ENCODE measurements at regions not wholly inside any gene's neighbourhood (a gene's known extent, or its start where the extent isn't known, plus 50 kb on each side); places are given as distances from the start of the nearest gene placed in this dataset.

DNA sequence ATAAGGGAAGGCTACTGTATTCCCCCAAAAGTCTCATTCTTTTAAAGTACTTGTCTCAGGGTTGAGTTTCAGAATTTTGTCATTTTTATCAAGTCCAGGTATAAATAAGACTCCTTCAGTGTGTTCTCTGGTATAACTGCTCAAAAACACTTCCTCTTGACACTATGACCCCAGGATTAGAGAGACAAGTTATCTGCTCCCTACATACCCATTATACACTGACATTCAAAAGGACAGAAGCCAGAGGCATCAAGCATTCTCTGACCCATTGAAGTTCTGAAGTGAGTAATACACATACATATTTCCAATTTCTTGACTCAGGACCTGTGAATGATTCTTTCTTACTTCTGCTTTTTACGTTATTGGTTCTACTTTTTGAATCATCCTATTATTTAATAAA, 447.8 kb upstream of the CNTN5 start:
- Histone ChIP-seq H3K27ac (ENCODE audit: low read length in 2 of 2) (no peak overlapping the region), H2AFZ (ENCODE audit: insufficient read depth, low read depth, low read length, poor library complexity, severe bottlenecking) (no peak overlapping the region), H3K79me2 (ENCODE audit: control insufficient read depth, insufficient read depth, low read length) (no peaks in the 10 kb centered on the region), H3K9ac (ENCODE audit: low read length) (no peak overlapping the region), H3K36me3 (replicated peaks in 1 of 2; ENCODE audit: control extremely low read depth in 1 of 2, control insufficient read depth in 1 of 2, extremely low read depth in 1 of 2, insufficient read depth in 2 of 2, low read length in 1 of 2) (no peaks in the 10 kb centered on the region), H4K20me1 (ENCODE audit: control insufficient read depth, insufficient read depth, low read length, poor library complexity, severe bottlenecking) (no peaks in the 10 kb centered on the region), H3K27me3 (replicated peaks in 1 of 4; ENCODE audit: control extremely low read depth in 1 of 4, control insufficient read depth in 3 of 4, insufficient read depth in 4 of 4, low read length in 3 of 4) (no peaks in the 10 kb centered on the region), H3K4me3 (ENCODE audit: control extremely low read depth in 1 of 5, extremely low read depth in 1 of 5, insufficient read depth in 1 of 5, low read depth in 2 of 5, low read length in 4 of 5) (no peak overlapping the region), H3K4me2 (replicated peaks; ENCODE audit: low read depth, low read length, poor library complexity, severe bottlenecking) (no peak overlapping the region), H3K9me3 (ENCODE audit: control extremely low read depth in 1 of 3, control insufficient read depth in 2 of 3, insufficient read depth in 1 of 3, low read length in 2 of 3) (no peaks in the 10 kb centered on the region), H3K4me1 (ENCODE audit: control insufficient read depth in 2 of 2, insufficient read depth in 2 of 2, low read length in 2 of 2) (no peaks in the 10 kb centered on the region)
- ATAC-seq (ENCODE audit: low read depth) (no peak), DNase-seq (no peak)
- Mint-ChIP-seq H3K9me3 (ENCODE audit: insufficient read depth) (peaks cover 2% of the 10 kb centered on the region), H3K4me3 (no peak overlapping the region), H3K4me1 (no peaks in the 10 kb centered on the region), H3K27ac (no peak overlapping the region), H3K27me3 (no peaks in the 10 kb centered on the region)
- ChIA-PET CTCF (interaction anchor here (0.6 kb wide), 1 partner anchor 77 kb away, joined by 3 read pairs; no protein-coding TSS in a partner anchor), POLR2A (no interaction called here)
- no peak for TF ChIP-seq EZH2 (IDR thresholded peaks at IDR 0.05; ENCODE audit: borderline replicate concordance, insufficient read depth, low read depth, low read length, poor library complexity, severe bottlenecking)
- TF ChIP-seq, protein P1, sequence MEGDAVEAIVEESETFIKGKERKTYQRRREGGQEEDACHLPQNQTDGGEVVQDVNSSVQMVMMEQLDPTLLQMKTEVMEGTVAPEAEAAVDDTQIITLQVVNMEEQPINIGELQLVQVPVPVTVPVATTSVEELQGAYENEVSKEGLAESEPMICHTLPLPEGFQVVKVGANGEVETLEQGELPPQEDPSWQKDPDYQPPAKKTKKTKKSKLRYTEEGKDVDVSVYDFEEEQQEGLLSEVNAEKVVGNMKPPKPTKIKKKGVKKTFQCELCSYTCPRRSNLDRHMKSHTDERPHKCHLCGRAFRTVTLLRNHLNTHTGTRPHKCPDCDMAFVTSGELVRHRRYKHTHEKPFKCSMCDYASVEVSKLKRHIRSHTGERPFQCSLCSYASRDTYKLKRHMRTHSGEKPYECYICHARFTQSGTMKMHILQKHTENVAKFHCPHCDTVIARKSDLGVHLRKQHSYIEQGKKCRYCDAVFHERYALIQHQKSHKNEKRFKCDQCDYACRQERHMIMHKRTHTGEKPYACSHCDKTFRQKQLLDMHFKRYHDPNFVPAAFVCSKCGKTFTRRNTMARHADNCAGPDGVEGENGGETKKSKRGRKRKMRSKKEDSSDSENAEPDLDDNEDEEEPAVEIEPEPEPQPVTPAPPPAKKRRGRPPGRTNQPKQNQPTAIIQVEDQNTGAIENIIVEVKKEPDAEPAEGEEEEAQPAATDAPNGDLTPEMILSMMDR (IDR thresholded peaks at IDR 0.05), result no peak
- intact Hi-C loops (cut with micrococcal nuclease), result no loop called here
- WGBS (ENCODE audit: insufficient coverage), result no CpG with 5 or more reads among the region's 1 CpG

DNA sequence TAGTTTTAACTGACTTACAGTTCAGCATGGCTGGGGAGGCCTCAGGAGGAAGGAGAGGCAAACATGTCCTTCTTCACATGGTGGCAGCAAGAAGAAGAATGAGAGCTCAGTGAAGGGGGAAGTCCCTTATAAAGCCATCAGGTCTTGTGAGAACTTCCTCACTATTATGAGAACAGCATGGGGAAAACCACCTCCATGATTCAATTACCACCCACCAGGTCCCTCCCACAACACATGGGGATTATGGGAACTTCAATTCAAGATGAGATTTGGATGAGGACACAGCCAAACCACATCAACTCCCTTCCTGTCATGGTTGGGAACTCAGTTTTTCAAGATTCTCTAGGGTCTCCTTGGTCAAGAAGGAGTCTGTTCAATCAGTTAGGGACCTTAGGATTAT, 432.9 kb upstream of the CNTN5 start:
- H2AFZ ChIP-seq (ENCODE audit: insufficient read depth, low read depth, low read length, poor library complexity, severe bottlenecking), result no peak overlapping the region
- H3K4me3 ChIP-seq (ENCODE audit: control extremely low read depth in 1 of 5, extremely low read depth in 1 of 5, insufficient read depth in 1 of 5, low read depth in 2 of 5, low read length in 4 of 5), result no peak overlapping the region
- no peaks in the 10 kb centered on the region for H3K27me3 Mint-ChIP-seq
- intact Hi-C loops (cut with micrococcal nuclease), result no loop called here
- peaks cover 0 to 6% (median 0%) of the 10 kb centered on the region in 3 donors for H3K9me3 ChIP-seq (ENCODE audit: control extremely low read depth in 1 of 3, control insufficient read depth in 2 of 3, insufficient read depth in 1 of 3, low read length in 2 of 3)
- no peaks in the 10 kb centered on the region for H3K79me2 ChIP-seq (ENCODE audit: control insufficient read depth, insufficient read depth, low read length)
- H3K9me3 Mint-ChIP-seq (ENCODE audit: insufficient read depth), result no peaks in the 10 kb centered on the region
- H3K27me3 ChIP-seq (replicated peaks in 1 of 4; ENCODE audit: control extremely low read depth in 1 of 4, control insufficient read depth in 3 of 4, insufficient read depth in 4 of 4, low read length in 3 of 4), result no peaks in the 10 kb centered on the region
- no peak for DNase-seq
- no peak overlapping the region for H3K9ac ChIP-seq (ENCODE audit: low read length)
- H4K20me1 ChIP-seq (ENCODE audit: control insufficient read depth, insufficient read depth, low read length, poor library complexity, severe bottlenecking), result no peaks in the 10 kb centered on the region
- H3K36me3 ChIP-seq (replicated peaks in 1 of 2; ENCODE audit: control extremely low read depth in 1 of 2, control insufficient read depth in 1 of 2, extremely low read depth in 1 of 2, insufficient read depth in 2 of 2, low read length in 1 of 2), result no peaks in the 10 kb centered on the region
- CTCF ChIA-PET, result no interaction called here
- no peak overlapping the region for H3K27ac Mint-ChIP-seq
- POLR2A ChIA-PET, result no interaction called here
- TF ChIP-seq EZH2 (IDR thresholded peaks at IDR 0.05; ENCODE audit: borderline replicate concordance, insufficient read depth, low read depth, low read length, poor library complexity, severe bottlenecking), result no peak
- TF ChIP-seq, protein P1 (IDR thresholded peaks at IDR 0.05), result no peak
- no peak overlapping the region for H3K4me2 ChIP-seq (replicated peaks; ENCODE audit: low read depth, low read length, poor library complexity, severe bottlenecking)
- H3K4me3 Mint-ChIP-seq, result no peak overlapping the region
- no peaks in the 10 kb centered on the region for H3K4me1 ChIP-seq (ENCODE audit: control insufficient read depth in 2 of 2, insufficient read depth in 2 of 2, low read length in 2 of 2)
- no peaks in the 10 kb centered on the region for H3K4me1 Mint-ChIP-seq
- no peak overlapping the region for H3K27ac ChIP-seq (ENCODE audit: low read length in 2 of 2)
- no peak for ATAC-seq (ENCODE audit: low read depth)
